ENCODE measurements at regions not wholly inside any gene's neighbourhood (a gene's known extent, or its start where the extent isn't known, plus 50 kb on each side); places are given as distances from the start of the nearest gene placed in this dataset.

- CTCF ChIA-PET: no interaction called here
- H3K9me3 Mint-ChIP-seq: peaks cover 8% of the 10 kb centered on the region
- POLR2A ChIA-PET: no interaction called here
- no peaks in the 10 kb centered on the region for H3K36me3 Mint-ChIP-seq (ENCODE audit: low read depth)
- DNase-seq: no peak
- H3K27ac Mint-ChIP-seq: no peak overlapping the region
- H3K27me3 Mint-ChIP-seq: no peaks in the 10 kb centered on the region
- no peak overlapping the region for H3K4me3 Mint-ChIP-seq
- H3K4me1 Mint-ChIP-seq: no peaks in the 10 kb centered on the region
Observed at GRCh38 chr7:121810831-121811672, 61.9 kb upstream of the PTPRZ1 start.

DNA sequence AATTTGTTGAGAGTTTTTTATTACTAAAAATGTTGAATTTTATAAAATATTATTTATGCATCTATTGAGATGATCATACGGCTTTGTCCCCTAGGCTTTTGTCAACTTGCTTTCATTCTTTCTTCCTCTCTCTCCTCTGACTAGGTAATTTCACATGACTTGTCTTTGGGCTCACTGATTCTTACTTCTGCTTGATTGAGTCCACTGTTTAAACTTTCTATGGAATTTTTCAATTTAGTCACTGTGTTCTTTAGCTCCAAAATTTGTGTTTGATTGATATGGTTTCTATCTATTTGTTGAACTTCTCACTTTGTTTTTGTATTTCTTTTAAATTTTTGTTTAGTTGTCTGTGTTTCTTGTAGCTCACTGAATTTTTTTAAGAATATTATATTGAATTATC is 65.9 kb upstream of the PTPRZ1 start:
- no peaks in the 10 kb centered on the region for H3K4me1 Mint-ChIP-seq
- DNase-seq: no peak
- H3K36me3 Mint-ChIP-seq (ENCODE audit: low read depth): no peaks in the 10 kb centered on the region
- no peaks in the 10 kb centered on the region for H3K27me3 Mint-ChIP-seq
- no peak overlapping the region for H3K4me3 Mint-ChIP-seq
- H3K9me3 Mint-ChIP-seq: peaks cover 5% of the 10 kb centered on the region
- ChIA-PET POLR2A (no interaction called here), CTCF (no interaction called here)
- H3K27ac Mint-ChIP-seq: no peak overlapping the region

GRCh38 chr7:121803039-121803438 is 69.9 kb upstream of the PTPRZ1 start:
- H3K4me3 Mint-ChIP-seq: no peak overlapping the region
- H3K4me1 Mint-ChIP-seq: no peaks in the 10 kb centered on the region
- no peaks in the 10 kb centered on the region for H3K36me3 Mint-ChIP-seq (ENCODE audit: low read depth)
- no peaks in the 10 kb centered on the region for H3K27me3 Mint-ChIP-seq
- ChIA-PET POLR2A (no interaction called here), CTCF (no interaction called here)
- DNase-seq: no peak
- peaks cover 5% of the 10 kb centered on the region for H3K9me3 Mint-ChIP-seq
- H3K27ac Mint-ChIP-seq: no peak overlapping the region

- no peak for DNase-seq
- no peak overlapping the region for H3K4me3 Mint-ChIP-seq
- no peaks in the 10 kb centered on the region for H3K9me3 Mint-ChIP-seq
- H3K4me1 Mint-ChIP-seq: no peaks in the 10 kb centered on the region
- H3K36me3 Mint-ChIP-seq (ENCODE audit: low read depth): no peaks in the 10 kb centered on the region
- H3K27me3 Mint-ChIP-seq: no peaks in the 10 kb centered on the region
- CTCF ChIA-PET: no interaction called here
- H3K27ac Mint-ChIP-seq: no peak overlapping the region
- POLR2A ChIA-PET: no interaction called here
Observed at GRCh38 chr7:121800916-121801675, 71.9 kb upstream of the PTPRZ1 start.

DNA sequence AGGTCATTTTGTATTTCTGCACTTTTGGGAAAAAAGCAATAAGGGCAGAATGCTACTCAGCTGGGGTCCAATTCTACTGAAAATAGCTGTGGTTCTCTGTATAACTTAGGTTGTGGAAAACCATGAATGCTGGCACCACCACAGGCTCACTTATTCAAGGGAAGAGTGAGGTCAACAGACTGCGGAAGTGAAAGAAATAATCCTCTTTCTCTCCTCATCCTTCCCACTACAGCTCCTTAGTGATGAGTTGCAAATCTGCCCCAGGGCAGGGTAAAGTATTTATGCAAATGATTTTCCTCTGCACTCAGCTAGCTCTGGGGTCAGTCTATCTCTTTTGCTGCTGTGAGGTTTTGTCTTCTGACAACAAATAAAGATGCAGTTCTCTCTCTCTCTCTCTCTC is 74.1 kb upstream of the PTPRZ1 start:
- no peak for DNase-seq
- Mint-ChIP-seq H3K36me3 (ENCODE audit: low read depth) (no peaks in the 10 kb centered on the region), H3K4me3 (no peak overlapping the region), H3K27me3 (no peaks in the 10 kb centered on the region), H3K27ac (no peak overlapping the region), H3K9me3 (no peaks in the 10 kb centered on the region), H3K4me1 (no peaks in the 10 kb centered on the region)
- POLR2A ChIA-PET: no interaction called here
- CTCF ChIA-PET: no interaction called here

- no peak for DNase-seq
- CTCF ChIA-PET: no interaction called here
- H3K4me3 Mint-ChIP-seq: no peak overlapping the region
Observed at GRCh38 chr7:121798453-121798840, 74.5 kb upstream of the PTPRZ1 start.

DNA sequence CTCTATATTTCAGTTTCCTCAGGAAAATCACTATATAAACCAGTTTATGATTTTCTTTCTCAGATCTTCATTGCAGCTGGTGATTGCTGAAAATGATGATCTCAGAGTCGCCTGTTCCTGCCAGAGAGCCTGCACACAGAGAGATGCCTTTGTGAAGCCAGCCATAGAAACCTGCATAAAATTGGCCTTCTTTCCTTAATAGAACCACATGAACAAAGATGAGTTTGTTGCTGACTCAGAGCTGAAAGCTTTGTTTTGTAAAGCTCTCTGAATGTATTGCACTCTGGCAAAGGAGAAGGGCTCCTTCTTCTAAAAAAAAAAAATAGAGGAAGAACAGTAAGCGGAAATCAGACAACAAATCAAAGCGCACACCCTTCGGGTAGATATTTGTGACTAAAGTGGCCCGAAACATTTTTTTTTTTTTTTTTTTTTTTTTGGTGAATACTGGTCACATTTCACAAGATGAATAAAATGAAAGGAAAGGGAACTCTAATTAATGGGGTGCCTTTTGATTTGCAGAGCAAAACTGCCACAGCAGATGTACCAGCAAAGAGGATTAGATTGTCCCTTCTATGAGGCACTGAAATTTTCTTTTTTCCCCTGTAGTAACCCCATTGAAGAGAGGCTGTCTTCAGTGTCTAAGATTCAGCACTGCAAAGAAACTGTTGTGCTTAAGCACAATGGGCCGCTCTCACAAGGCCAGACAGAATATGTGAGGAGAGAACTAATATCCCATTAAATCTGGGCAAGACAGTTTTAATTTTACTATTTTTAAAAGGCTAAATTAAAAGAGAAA is 75.1 kb upstream of the PTPRZ1 start:
- H3K4me1 Mint-ChIP-seq: no peaks in the 10 kb centered on the region
- H3K27me3 Mint-ChIP-seq: no peaks in the 10 kb centered on the region
- DNase-seq: no peak
- H3K9me3 Mint-ChIP-seq: no peaks in the 10 kb centered on the region
- H3K27ac Mint-ChIP-seq: no peak overlapping the region
- POLR2A ChIA-PET: no interaction called here
- no peak overlapping the region for H3K4me3 Mint-ChIP-seq
- CTCF ChIA-PET: no interaction called here
- no peaks in the 10 kb centered on the region for H3K36me3 Mint-ChIP-seq (ENCODE audit: low read depth)

More at GRCh38 chr7:121798453-121798840, 74.5 kb upstream of the PTPRZ1 start:
- H3K27me3 Mint-ChIP-seq: no peaks in the 10 kb centered on the region
- H3K27ac Mint-ChIP-seq: no peak overlapping the region
- no peaks in the 10 kb centered on the region for H3K4me1 Mint-ChIP-seq
- POLR2A ChIA-PET: no interaction called here
- H3K36me3 Mint-ChIP-seq (ENCODE audit: low read depth): no peaks in the 10 kb centered on the region
- H3K9me3 Mint-ChIP-seq: no peaks in the 10 kb centered on the region

DNA sequence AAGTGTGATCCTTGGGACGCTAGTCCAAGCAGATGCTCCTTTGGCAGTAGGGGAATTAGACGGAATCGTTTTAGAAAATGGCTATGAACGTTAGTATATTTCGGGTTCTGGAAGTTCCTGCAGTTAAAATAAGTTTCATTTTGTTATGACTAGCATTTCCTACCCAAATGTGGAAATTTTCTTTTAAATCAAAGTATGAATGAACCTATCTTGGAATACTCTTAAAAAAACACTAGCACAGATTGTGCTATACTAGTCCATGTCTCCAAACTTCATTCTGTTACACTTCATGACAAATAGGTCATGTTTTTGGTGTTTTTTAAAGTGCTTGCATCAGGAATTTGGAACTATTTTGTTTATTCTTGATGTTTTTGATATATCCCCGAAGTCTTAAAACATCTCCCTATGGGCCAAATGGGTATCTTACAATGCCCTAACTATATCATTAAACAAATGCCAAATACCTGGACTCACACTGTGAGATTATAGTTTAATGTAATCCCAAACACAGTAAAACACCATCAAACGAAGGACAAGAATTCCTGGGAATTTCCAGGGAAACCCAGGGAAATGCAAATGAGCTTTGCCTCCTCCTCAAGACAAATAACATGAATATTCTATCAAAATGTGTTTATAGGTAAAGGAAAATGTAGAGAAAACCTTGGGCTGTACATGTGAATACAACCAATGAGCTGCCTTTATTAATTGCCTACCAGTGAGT is 75.9 kb upstream of the PTPRZ1 start:
- Mint-ChIP-seq H3K9me3 (no peaks in the 10 kb centered on the region), H3K4me3 (no peak overlapping the region), H3K27ac (no peak overlapping the region), H3K27me3 (no peaks in the 10 kb centered on the region), H3K4me1 (no peaks in the 10 kb centered on the region), H3K36me3 (ENCODE audit: low read depth) (no peaks in the 10 kb centered on the region)
- no peak for DNase-seq
- POLR2A ChIA-PET: no interaction called here
- CTCF ChIA-PET: no interaction called here

GRCh38 chr7:121796381-121796780 is 76.6 kb upstream of the PTPRZ1 start:
- Mint-ChIP-seq H3K4me1 (no peaks in the 10 kb centered on the region), H3K27me3 (no peaks in the 10 kb centered on the region), H3K36me3 (ENCODE audit: low read depth) (no peaks in the 10 kb centered on the region), H3K4me3 (no peak overlapping the region), H3K27ac (no peak overlapping the region), H3K9me3 (peaks cover 2% of the 10 kb centered on the region)
- POLR2A ChIA-PET: no interaction called here
- no peak for DNase-seq
- CTCF ChIA-PET: no interaction called here

DNA sequence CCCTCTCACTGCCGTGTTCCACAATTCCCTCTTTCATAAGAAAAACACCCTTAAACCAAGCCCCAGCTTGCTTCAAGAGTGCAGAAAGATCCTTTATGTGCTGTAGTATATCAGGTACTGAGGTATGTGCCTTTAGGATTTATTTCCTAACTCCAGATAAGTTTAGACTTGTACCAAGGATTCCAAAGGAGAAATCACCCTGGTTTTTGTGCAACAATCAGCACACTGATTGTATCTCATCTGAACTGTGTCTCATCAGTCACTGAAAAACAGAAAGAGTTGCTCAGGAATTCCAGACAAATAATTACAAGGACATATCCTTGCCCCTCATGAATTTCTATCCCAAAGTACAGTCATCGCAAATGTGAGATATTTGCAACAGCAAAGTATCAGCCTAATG is 77.2 kb upstream of the PTPRZ1 start:
- H3K4me1 Mint-ChIP-seq: no peaks in the 10 kb centered on the region
- no peak overlapping the region for H3K27ac Mint-ChIP-seq
- ChIA-PET CTCF (no interaction called here), POLR2A (no interaction called here)
- no peak overlapping the region for H3K4me3 Mint-ChIP-seq
- no peaks in the 10 kb centered on the region for H3K27me3 Mint-ChIP-seq
- H3K9me3 Mint-ChIP-seq: peaks cover 2% of the 10 kb centered on the region
- no peak for DNase-seq
- H3K36me3 Mint-ChIP-seq (ENCODE audit: low read depth): no peaks in the 10 kb centered on the region

- Mint-ChIP-seq H3K27ac (no peak overlapping the region), H3K9me3 (peaks cover 5% of the 10 kb centered on the region), H3K4me1 (no peaks in the 10 kb centered on the region), H3K27me3 (no peaks in the 10 kb centered on the region), H3K4me3 (no peak overlapping the region), H3K36me3 (ENCODE audit: low read depth) (no peaks in the 10 kb centered on the region)
- POLR2A ChIA-PET: no interaction called here
- DNase-seq: no peak
- CTCF ChIA-PET: no interaction called here
Observed at GRCh38 chr7:121793716-121794115, 79.2 kb upstream of the PTPRZ1 start.

- CTCF ChIA-PET: no interaction called here
- DNase-seq: no peak
- Mint-ChIP-seq H3K4me1 (no peaks in the 10 kb centered on the region), H3K9me3 (no peaks in the 10 kb centered on the region), H3K27ac (no peak overlapping the region), H3K36me3 (ENCODE audit: low read depth) (no peaks in the 10 kb centered on the region), H3K27me3 (no peaks in the 10 kb centered on the region), H3K4me3 (no peak overlapping the region)
- POLR2A ChIA-PET: no interaction called here
Observed at GRCh38 chr7:121777672-121778071, 95.3 kb upstream of the PTPRZ1 start.

DNA sequence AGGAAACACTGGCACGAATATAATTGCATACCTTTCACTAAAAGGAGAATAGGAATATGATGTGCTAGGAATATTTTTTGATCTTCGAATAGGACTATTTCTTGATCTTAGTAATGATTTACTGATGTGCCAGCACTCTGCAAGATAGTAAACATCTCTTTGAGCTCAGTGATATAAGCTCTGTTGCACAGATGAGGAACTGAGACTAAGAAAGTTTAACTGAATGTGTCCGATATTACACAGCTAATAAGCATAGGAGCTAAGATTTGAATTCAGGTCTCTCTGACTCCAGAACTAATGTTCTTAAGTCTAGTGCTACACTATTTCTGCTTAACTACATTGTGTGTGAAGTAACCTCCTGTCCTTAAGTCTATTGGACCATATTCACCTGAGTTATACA is 98.4 kb upstream of the PTPRZ1 start:
- CTCF ChIA-PET: no interaction called here
- Mint-ChIP-seq H3K4me3 (no peak overlapping the region), H3K9me3 (no peaks in the 10 kb centered on the region), H3K27me3 (no peaks in the 10 kb centered on the region), H3K27ac (no peak overlapping the region), H3K36me3 (ENCODE audit: low read depth) (no peaks in the 10 kb centered on the region), H3K4me1 (no peaks in the 10 kb centered on the region)
- no peak for DNase-seq
- POLR2A ChIA-PET: no interaction called here
